Vagina (tissue), 2 donors: ENCODE measurements at regions not wholly inside any gene's neighbourhood (a gene's known extent, or its start where the extent isn't known, plus 50 kb on each side); places are given as distances from the start of the nearest gene placed in this dataset.

Experiments used
- POLR2A ChIP-seq, 2 donors: fragments of 450-650 bp; IDR thresholded peaks; one replicate each; pipeline ENCODE4 v1.6.1; 2017; ENCODE audit warnings: antibody characterized with exemption in 2 of 2, mild to moderate bottlenecking in 2 of 2, moderate library complexity in 2 of 2
- POLR2AphosphoS5 ChIP-seq, 2 donors: sonication (generic); formaldehyde crosslinking; IDR thresholded peaks; one replicate each; pipeline ENCODE4 v1.9.0; 2017; ENCODE audit warnings: antibody characterized with exemption in 2 of 2, mild to moderate bottlenecking in 2 of 2, low read depth in 1 of 2; ENCODE audit not compliant: insufficient read depth in 1 of 2
- TF ChIP-seq, protein P1 (sequence below), 3 experiments: fragments of 450-650 bp in 2 of 3; fragments of 200-600 bp in 1 of 3; sonication (generic) in 1 of 3; IDR thresholded peaks; one replicate each; pipeline ENCODE4 v1.5.1; 2017 to 2019; ENCODE audit warnings: antibody characterized with exemption in 3 of 3, mild to moderate bottlenecking in 2 of 3, moderate library complexity in 2 of 3

DNA sequence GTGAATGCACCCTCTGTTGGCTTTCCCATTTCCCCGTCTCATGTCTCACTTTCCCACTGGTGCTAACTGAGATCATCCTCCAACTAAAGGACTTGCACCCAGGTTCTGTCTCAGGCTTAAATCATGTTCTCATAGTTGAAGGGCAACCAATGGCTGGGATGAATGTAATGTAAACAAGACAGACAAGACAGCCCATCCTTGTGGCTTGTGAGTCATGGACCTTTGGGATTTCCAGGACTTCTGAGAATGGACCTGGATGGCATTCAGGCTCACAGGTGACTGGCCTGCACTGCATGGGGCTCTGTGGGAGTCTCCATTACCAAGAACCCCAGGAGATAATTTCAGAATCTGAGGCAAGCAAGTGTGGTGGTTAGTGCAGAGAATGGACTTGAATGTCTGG, 347.5 kb downstream of the HAPSTR1 start:
- TF ChIP-seq, protein P1, sequence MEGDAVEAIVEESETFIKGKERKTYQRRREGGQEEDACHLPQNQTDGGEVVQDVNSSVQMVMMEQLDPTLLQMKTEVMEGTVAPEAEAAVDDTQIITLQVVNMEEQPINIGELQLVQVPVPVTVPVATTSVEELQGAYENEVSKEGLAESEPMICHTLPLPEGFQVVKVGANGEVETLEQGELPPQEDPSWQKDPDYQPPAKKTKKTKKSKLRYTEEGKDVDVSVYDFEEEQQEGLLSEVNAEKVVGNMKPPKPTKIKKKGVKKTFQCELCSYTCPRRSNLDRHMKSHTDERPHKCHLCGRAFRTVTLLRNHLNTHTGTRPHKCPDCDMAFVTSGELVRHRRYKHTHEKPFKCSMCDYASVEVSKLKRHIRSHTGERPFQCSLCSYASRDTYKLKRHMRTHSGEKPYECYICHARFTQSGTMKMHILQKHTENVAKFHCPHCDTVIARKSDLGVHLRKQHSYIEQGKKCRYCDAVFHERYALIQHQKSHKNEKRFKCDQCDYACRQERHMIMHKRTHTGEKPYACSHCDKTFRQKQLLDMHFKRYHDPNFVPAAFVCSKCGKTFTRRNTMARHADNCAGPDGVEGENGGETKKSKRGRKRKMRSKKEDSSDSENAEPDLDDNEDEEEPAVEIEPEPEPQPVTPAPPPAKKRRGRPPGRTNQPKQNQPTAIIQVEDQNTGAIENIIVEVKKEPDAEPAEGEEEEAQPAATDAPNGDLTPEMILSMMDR (IDR thresholded peaks at IDR 0.05) = no peak
- TF ChIP-seq POLR2A (IDR thresholded peaks at IDR 0.05) = no peak
- no peak for TF ChIP-seq POLR2AphosphoS5 (IDR thresholded peaks at IDR 0.05; ENCODE audit: insufficient read depth in 1 of 2, low read depth in 1 of 2)
